ENCODE measurements at regions not wholly inside any gene's neighbourhood (a gene's known extent, or its start where the extent isn't known, plus 50 kb on each side); places are given as distances from the start of the nearest gene placed in this dataset.
A peak's percentile ranks its signal among the peaks of the same experiment; 100 is the strongest.
"Not testable (repeated sequence)": the region's sequence is repeated elsewhere in the genome, so short reads cannot be mapped to it uniquely, and the experiment has no call there.

DNA sequence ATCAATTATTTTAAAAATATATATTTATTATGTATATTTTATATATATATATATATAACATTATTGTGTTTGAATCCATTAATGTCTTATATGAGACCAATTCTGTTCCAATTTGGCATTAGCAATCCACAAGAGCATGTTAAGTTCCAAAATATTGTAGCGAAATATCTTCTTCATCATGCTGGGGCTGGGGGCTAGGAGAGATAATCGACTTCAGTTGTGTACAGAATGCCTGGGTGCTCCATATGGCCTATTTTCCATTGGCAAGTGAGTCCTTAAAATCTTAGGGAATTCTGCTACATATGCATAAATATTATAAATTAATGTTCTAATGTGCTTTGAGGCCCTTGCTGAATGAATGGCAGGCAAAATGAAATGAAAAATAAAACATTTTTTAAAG is 117.7 kb downstream of the PCDH7 start:
- DNase-seq, result peak; percentile 31

DNA sequence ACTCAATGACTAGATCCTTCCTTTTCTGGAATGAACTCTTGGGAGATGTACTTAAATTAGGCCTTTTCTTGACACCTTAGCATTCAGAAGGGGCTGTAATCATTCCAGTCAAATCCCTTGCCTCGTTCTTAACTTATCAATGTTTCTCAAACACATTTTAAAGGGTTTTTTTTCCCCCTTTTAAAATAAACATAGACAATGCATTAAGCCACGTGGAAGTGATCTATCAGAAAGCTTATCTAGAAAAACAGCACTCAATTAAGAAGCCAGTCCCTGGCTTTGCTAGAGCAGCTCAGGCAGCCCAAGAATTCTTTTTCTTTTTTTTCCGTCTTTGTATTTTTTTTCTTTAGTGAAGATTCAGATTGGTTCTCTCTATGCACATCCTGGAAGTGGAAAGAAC is 118.2 kb downstream of the PCDH7 start:
- DNase-seq, result no peak

DNA sequence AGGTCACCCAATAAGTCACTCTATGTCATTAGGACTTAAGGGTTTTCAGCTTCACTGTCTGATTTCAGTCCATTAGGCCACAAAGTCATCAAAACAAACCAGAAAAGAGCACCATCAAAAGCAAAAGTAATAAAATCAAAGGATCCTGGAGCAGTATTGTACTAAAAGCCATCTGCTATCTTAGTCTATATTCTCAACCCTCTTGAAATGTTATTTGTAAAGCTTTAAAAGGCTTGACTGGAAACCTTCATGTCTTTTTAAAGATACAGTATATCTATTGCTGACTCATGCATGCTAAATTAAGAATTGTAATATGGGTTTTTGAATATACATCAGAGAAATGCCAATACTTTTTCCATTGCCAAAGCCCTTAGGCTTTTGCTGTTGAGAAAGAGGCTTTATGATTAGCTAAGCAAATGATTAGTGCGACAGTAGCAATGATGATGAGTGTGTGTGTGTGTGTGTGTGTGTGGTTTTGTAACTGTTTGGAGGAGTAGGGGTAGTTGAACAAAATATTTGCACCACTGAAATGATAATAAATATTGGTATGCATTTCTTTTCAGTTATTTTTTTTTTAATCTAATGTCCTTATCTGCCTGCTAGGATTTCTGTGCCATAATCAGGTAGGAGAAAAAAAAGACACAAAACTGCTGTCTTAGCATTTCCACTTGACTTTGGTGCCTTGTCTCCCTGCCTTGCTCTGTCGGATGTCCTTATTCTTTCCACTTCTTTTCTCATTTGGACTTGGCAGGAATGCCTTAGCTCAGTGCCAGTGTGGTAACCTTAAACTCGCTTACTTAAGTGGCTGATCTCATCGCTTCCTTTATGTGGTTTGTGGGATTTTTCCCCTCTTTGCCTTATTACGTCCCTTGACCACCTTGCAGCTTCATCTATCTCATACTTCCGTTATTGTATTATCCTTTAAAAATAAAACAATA is 119.7 kb downstream of the PCDH7 start:
- DNase-seq, result no peak

DNA sequence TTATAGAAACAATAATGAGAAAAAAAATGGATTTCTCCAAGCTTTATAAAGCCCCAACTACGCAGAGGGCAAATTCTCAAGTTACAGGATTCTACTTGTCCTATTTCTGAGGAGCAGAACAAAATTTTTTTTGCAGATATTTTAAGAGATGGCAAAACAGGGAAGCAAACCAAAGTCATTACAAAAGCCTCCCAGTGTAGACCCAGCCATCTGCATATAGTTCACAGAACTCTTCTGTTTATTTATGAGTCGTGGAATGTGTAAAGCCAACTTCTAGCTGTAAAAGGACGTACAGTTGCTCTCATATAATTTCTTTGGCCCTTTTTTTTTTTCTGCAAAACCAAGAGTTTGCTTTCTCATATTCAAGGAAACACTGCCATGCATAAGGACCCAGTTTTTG is 120.4 kb downstream of the PCDH7 start:
- DNase-seq, result no peak

DNA sequence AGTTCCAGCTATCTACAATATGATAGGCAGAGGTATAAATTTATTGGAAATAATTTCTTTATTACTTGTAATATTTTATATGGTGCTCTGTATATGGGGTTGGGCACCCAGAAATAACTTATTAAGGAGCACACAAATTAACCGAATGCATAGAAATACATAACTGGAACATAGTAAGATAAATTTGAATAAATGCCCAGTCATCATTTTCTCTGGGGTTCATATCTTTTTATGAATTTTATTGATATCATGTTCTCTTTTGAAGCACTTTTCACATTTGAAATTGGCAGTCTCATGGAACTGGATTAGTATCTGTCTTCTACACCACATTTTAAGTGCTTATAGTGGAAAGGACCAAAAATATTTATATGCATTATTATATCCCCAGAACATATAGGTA is 122.0 kb downstream of the PCDH7 start:
- DNase-seq, result no peak

DNA sequence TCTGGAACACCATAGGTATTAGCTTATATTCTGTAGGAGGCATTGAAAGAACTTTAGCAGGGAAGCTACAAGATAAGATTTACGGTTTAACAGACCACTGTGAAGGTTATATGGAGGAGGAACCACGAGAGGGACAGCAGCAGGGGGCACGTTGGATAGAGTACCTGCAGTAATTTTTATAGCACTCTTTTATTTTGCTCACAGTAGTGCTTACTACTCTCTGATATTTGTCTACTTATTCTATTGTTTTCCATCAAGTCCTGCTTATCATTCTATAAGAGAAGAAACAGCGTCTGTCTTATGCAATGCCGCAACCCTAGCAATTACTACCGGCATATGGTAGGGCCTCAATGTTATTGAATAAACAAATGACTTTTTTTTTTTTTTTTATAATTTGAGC is 122.5 kb downstream of the PCDH7 start:
- no peak for DNase-seq

DNA sequence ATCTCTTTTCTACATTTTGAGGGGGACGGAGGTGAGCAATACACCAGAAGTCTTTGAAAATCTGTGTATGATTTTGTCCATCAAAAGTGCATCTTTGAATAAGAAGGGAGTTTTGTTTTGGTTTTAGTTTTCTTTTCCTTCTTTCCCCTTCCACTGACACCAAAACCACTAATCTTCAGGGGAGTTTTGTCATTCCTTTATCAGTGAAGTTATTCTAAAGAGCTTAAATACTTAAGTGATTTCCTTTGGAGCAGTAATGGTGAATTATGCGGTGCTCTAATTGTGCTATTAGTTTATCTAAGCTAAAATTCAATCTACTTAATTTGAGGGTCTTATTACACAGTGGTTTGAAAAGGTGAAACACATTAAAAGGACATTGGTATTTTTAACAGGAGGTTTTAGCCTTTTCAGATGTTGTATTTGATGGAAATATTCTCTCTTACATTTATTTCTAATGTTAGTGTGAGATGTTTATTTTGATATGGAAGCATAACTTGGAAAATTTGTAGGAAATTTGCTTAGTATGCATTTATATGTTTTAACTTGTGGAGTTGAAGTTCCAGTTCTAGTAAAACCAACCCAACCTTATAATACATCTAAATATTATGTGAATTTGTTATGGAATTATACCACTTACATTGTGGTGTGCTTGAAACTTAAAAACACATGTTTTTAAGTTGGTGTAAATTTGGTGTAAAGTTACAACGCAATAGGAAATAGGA is 124.9 kb downstream of the PCDH7 start:
- DNase-seq, result no peak

DNA sequence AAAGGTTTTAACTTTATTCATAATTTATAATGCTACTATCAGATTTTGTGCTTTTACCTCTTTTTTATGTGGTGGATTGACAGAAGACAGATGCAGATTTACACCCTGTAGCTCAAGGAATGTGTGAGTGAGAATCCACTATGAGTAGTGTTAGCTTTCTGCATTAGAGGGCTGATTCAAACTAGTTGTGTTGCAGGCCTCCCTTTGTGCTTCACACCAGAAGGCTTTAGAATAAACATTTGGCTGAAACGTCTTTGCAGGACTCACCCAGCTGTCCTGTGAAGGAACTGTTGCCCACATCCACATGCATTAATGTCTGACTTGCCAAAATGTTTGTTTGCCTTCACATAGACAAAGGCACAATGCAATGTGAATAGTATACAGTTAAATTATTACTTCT is 127.0 kb downstream of the PCDH7 start:
- DNase-seq, result no peak

DNA sequence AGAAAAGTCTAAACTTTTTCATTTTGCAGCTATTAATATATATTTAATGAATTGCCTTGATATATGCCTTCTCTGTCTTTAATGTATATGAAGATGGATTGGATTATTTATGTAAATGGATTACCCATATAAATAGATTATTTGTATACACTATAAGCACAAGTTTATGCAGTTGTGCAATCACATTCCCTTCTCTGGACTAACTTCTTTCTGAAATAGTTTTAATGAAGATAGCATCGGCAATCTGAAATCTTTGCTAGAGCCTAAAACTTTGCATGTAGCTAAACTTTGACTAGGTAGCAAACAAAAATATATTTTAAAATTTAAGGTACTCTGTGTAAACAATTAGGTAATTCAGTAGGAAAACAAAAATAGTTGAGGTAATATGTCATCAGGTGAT is 127.8 kb downstream of the PCDH7 start:
- no peak for DNase-seq

DNA sequence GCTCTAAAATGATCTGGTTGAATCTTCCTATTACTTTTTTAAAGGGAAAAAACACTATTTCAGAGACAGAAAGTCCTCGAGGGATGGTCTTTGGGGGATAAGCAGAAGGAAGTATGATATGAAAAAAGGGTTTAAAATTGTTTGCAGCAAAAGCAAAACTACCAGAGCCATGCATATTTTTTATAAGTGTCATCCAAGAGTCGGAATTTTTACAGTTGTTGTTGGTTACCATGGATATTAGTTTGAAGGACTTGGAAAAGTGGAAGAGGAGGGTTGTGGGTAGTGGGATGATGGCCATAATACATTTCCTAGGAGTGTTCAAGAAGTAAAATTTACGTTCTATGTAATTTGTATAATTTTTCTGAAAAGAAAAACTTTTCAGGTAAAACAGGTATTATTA is 134.4 kb downstream of the PCDH7 start:
- DNase-seq, result peak; percentile 69

DNA sequence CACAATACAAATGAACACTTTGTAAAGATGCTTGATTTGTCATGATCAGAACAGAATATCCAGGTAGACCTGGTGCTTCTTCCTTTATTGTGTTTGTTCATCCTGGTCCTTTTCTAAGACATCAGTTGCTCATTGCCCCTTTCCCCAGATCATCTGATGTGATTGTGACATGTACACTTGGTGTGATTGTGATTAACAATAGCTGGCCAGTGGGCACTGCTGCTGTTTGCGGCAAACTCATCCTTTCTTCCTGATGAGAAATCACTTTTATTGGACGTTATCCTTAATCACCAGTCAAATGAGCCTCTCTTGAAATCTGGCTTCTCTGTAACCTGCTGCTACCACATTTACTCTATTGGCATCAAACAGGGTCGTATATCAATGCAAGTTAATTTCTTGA is 135.1 kb downstream of the PCDH7 start:
- DNase-seq, result no peak

DNA sequence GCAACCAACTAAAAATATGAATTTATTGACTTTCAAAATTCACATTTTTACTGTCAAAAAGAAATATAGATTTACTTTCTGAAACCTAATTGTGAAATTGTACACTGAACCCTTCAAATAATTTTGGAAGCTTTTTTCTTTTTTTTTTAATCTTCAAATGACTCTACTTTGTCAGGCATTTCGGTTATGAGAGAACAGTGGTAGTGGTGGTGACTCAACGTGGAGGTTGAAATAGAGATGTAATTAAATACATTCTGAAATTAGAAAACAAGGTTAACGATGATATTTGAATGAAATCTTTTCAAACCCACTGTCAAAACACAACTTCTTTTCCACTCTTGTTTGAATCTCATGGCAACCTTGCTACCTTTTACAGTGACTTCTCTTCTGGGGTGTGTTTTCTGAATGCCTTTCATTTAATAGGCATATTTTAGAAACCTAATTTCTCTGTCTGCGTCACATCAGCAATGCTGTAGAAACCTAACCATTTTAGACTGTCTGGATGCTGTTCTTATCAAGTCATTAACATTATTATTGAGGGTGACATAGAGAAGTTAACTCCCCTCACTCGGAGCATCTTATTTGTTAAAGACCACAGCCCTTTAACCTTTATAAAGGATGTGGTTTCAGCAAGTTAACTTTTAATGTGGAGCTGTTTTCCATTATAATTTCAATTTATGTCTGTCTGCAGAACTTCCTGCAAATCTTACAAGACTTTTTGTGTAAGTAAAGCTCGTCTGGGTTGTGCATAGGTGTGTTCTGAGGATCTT is 136.8 kb downstream of the PCDH7 start:
- DNase-seq, result no peak

DNA sequence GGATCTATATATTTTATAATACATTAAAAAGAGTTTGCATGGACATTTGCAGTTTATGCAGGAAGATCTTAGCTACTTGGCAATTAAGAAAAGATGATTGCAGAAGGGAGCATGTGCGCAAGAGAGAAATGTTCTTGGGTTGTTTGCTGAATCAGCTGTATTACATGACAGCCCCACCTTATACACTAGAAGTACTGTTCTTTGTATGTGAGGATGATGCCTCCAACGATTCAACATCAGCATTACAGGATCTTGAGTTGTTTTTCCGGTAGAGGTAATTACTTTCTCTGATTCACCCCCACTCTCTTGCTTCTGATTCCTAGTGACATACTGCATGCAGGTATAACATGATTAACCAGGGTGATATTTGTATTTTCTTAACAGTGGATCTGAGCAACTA is 140.8 kb downstream of the PCDH7 start:
- no peak for DNase-seq

DNA sequence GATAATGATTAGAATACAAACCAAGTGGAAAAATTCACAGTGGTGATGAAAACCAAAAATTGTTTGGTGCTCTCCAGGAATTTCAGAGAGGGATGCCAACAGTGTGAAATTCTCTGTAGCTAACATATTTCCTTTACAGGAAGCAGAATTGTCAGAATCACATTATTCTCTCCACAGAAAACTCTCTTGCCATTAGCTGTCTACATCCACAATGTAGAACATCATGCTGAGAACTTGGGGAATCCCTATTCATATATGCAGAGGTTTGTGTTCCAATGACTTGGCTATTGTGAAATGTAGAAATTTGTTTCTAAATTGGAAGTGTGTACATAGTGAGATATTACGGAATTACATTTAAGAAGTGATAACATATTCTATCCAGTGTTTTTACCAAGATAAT is 142.0 kb downstream of the PCDH7 start:
- no peak for DNase-seq

DNA sequence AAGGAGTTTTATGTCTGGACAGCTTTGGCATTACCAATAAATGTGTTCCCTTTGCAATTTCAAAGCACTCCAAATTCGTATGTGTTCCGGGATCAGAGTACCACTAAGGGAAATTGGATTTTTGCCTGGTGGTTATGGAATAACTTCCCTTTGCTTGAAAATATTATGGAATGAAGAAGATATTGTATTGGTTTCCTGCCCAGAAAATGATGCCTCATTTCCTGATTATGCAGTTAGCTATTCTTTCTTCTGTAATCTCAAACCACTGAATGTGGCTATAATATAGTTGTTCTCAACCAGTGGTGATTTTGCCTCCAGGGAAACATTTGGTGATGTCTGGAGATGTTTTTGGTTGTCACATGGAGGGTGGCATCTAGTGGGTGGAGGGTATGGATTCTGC is 142.9 kb downstream of the PCDH7 start:
- peak; percentile 62 for DNase-seq

DNA sequence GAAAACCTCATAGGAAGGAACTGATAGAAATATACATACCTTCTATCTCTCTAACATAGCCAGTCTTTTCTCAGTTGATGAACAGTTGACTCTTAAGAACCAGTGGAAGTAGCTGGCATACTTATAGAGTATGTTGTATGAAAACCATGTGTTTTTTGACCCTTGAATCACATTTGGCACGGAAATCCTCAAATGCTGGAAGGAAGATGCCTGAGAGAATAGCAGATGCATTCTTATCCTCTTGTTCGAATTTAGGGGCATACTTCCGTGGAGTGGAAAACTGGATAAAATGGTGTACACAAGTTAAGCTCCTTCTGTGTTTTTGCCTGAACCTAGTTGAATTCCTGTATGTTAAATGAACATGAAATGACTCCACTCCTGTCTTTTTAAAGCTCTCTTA is 145.5 kb downstream of the PCDH7 start:
- no peak for DNase-seq

DNA sequence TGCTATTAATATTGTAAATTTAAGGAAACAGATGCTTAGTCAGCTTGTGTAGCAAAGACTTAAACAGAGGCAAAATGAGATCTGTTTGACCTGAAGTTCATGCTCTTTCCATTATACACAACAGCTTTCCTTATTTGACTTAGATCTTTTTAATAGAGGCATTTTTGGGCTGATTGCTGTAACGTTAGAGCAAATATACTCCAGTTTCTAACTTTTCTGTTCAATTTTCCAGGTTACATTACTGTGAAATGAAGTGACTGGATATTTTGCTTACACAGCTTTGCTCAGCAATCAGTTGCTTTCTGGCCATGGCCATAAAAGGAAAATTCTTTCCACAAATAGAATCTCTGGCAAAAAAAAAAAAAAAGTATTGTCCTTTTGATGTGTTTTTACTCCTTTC is 146.2 kb downstream of the PCDH7 start:
- DNase-seq, result no peak

DNA sequence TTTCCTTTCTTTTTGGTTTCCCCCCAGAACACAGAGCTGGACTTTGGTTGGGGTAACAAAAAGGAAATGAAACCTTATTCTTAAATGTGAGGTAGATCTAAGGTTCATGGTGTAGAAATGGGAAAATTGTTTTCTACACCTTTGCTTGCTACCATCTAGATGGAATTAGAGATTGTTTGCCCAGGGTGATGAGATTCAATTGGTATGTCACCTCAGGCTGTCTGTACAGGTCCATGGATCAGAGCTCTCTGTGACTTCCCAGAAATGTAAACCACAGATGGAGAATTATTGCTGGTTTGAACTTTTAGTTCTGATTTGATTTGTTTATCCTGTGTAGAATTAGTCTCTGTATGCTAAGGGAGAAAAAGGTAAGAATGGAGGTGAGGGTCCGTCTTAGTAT is 146.7 kb downstream of the PCDH7 start:
- no peak for DNase-seq

DNA sequence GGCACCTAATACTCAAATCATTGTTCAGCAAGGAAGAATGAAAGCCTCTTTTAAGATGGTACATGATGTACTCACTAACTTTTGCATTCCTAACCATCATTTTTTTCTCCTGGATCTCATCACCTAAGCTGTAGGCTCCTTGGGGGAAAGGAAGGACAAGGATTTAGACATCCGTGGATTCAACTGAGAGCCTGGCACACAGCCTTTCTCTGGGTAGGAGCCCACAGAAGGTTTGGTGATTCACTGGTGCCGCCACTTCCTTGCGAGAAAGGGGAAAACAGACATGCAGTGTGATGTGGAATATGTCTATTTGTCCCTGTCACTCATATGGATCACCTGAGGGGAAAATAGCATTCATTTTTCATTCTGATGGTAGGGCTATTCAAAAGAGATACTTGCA is 147.3 kb downstream of the PCDH7 start:
- DNase-seq, result no peak

DNA sequence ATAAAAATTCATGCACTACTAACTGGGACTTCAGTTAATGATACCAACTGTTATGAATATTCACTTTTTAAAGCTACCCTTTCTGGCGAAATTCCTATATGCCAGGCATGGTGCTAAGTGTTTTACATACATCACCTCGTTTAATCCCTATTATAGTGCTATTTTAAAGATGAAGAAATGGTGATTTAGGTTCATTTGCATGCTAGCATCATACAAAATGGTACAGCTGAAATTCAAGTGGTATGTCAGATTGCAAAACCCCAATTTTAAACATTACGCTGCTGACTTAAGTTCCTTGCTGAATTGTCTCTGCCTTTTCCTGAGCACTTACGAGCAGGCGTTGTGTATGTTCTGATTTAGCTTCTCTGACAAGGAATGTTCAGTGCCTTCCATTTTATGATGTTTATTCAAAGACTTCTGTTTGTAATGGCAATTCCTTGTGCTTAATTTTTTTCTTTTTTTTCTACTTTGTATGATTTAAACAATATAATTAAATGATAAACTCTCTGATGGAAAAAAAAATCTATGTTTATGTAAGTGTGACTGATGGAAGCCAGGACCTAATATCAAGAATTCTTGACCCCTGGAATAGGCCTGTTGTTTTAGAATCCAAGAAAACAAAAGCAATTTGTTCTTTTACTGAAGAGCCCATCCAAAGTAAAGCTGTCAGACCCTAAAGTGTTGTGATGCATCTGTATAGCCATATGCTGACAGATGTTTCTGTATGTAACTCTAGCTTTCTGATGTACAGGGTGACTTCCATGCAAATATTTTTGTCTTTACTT is 148.1 kb downstream of the PCDH7 start:
- DNase-seq, result no peak

DNA sequence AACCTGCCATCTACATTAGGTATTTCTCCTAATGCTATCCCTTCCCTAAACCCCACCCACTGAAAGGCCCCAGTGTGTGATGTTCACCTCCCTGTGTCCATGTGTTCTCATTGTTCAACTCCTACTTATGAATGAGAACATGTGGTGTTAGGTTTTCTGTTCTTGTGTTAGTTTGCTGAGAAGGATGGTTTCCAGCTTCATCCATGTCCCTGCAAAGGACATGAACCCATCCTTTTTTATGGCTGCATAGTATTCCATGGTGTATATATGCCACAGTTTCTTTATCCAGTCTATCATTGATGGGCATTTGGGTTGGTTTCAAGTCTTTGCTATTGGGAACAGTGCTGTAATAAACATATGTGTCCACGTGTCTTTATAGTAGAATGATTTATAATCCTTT is 149.2 kb downstream of the PCDH7 start:
- DNase-seq, result not testable (repeated sequence)

DNA sequence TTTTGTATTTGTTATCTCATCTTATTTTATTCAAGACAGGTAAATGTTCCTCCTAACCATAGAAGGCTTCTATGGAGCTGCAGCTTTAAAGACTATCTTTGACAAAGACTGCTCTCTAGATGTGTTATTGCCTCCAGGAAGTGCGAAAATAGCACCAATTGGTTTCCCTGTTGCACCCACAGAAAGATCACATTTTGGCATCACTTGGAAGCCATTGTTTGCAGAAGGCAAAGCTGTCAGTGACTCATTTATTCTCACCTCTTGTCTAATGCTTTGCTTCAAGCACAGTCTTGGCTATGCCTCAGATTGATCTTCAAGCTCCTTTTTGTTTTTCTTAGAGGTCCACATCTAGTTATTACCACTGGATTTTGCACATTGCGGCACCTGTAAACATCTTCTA is 150.3 kb downstream of the PCDH7 start:
- no peak for DNase-seq

Measured in muscle of arm (tissue), 1 donor.